Suprapubic skin (tissue), 4 donors: ENCODE measurements at regions not wholly inside any gene's neighbourhood (a gene's known extent, or its start where the extent isn't known, plus 50 kb on each side); places are given as distances from the start of the nearest gene placed in this dataset.

Experiments used
- DNase-seq, 2 donors: peaks; one replicate each; pipeline ENCODE4 v3.0.0-alpha.2; 2019; ENCODE audit warnings: low spot score in 2 of 2
- H3K27ac ChIP-seq: fragments of 200-600 bp; sonication (generic); one replicate; pipeline ENCODE4 v1.5.1; 2019
- H3K27me3 ChIP-seq: fragments of 200-600 bp; sonication (generic); one replicate; pipeline ENCODE4 v1.5.1; 2019
- H3K36me3 ChIP-seq: fragments of 200-600 bp; sonication (generic); one replicate; pipeline ENCODE4 v1.5.1; 2019
- H3K4me1 ChIP-seq: fragments of 200-600 bp; sonication (generic); one replicate; pipeline ENCODE4 v1.5.1; 2019
- H3K4me3 ChIP-seq: fragments of 200-600 bp; sonication (generic); one replicate; pipeline ENCODE4 v1.5.1; 2019; ENCODE audit warnings: mild to moderate bottlenecking
- H3K9me3 ChIP-seq: fragments of 200-600 bp; sonication (generic); one replicate; pipeline ENCODE4 v1.5.1; 2019
- EP300 ChIP-seq: sonication (generic); formaldehyde crosslinking; IDR thresholded peaks from one replicate; pipeline ENCODE4 v1.6.1; 2017; ENCODE audit warnings: antibody characterized with exemption
- POLR2A ChIP-seq, 2 donors: fragments of 450-650 bp; IDR thresholded peaks; one replicate each; pipeline ENCODE4 v1.6.1; 2017; ENCODE audit warnings: antibody characterized with exemption in 2 of 2, mild to moderate bottlenecking in 2 of 2, moderate library complexity in 2 of 2
- POLR2AphosphoS5 ChIP-seq, 3 donors: sonication (generic); formaldehyde crosslinking; IDR thresholded peaks; one replicate each; pipeline ENCODE4 v1.6.1; 2017; ENCODE audit warnings: antibody characterized with exemption in 3 of 3
- WGBS: methylation state at CpG from one replicate; pipeline ENCODE4 v1.1.5; 2018; 5-methylcytosine and 5-hydroxymethylcytosine counted together
- TF ChIP-seq, protein P1 (sequence below), 2 donors: fragments of 200-600 bp in 1 of 2; fragments of 450-650 bp in 1 of 2; sonication (generic) in 1 of 2; IDR thresholded peaks; one replicate each; pipeline ENCODE4 v1.5.1; 2016 to 2019; ENCODE audit warnings: antibody characterized with exemption in 2 of 2, mild to moderate bottlenecking in 1 of 2, moderate library complexity in 1 of 2

DNA sequence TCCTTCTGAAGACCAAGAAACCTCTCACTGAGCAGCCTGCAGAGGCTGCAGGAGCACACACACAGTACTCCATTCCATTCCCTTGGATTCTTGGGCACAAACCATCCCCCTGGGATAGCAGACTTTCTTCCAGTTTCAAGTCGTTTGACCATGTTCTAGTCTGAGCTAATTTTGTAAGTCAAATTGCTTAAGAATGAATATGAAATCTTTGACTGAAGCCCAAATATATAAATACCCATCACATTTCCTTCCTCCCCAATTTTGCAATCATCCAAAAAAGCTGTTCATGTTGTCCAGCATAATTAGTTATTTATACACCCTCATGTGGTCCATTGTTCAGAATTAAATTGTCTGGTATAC is 231.2 kb upstream of the TPRG1 start:
- no peak for DNase-seq

DNA sequence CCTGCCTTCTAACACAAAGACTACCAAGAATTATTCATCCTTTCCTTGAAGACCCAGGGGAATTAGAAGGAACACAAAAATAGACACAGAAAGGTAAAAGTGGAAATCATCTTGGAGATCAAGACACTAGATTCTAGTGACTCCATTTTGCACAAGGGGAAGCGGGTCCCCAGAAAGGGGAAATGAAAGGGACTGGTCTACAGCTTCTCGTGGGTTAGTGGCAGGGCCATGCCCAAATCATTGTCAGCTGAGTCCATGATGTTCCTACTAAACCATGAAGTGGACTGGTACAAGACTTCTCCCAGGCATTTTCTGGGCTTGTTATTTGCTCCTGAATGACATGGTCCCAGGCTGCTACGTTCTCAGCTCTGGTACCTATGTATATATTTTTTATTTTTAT is 230.7 kb upstream of the TPRG1 start:
- H3K4me3 ChIP-seq = no peak overlapping the region
- H3K27ac ChIP-seq = peak overlapping the region; percentile 49
- H3K27me3 ChIP-seq = no peaks in the 10 kb centered on the region
- no peaks in the 10 kb centered on the region for H3K36me3 ChIP-seq
- DNase-seq = no peak
- no peaks in the 10 kb centered on the region for H3K9me3 ChIP-seq
- WGBS = 80% methylated on average over 3 of the region's 3 CpGs
- no peak for TF ChIP-seq POLR2A (IDR thresholded peaks at IDR 0.05)
- TF ChIP-seq EP300 = no peak
- no peak for TF ChIP-seq POLR2AphosphoS5 (IDR thresholded peaks at IDR 0.05)
- TF ChIP-seq, protein P1, sequence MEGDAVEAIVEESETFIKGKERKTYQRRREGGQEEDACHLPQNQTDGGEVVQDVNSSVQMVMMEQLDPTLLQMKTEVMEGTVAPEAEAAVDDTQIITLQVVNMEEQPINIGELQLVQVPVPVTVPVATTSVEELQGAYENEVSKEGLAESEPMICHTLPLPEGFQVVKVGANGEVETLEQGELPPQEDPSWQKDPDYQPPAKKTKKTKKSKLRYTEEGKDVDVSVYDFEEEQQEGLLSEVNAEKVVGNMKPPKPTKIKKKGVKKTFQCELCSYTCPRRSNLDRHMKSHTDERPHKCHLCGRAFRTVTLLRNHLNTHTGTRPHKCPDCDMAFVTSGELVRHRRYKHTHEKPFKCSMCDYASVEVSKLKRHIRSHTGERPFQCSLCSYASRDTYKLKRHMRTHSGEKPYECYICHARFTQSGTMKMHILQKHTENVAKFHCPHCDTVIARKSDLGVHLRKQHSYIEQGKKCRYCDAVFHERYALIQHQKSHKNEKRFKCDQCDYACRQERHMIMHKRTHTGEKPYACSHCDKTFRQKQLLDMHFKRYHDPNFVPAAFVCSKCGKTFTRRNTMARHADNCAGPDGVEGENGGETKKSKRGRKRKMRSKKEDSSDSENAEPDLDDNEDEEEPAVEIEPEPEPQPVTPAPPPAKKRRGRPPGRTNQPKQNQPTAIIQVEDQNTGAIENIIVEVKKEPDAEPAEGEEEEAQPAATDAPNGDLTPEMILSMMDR (IDR thresholded peaks at IDR 0.05) = no peak
- H3K4me1 ChIP-seq = peaks cover 40% of the 10 kb centered on the region

More for the DNA sequence above, 231.2 kb upstream of the TPRG1 start:
- H3K9me3 ChIP-seq = no peaks in the 10 kb centered on the region
- H3K36me3 ChIP-seq = no peaks in the 10 kb centered on the region
- H3K4me3 ChIP-seq = no peak overlapping the region
- H3K4me1 ChIP-seq = peaks cover 40% of the 10 kb centered on the region
- 23% methylated on average over 1 of the region's 1 CpG for WGBS
- TF ChIP-seq, protein P1 (IDR thresholded peaks at IDR 0.05) = no peak
- TF ChIP-seq EP300 (no peak), POLR2AphosphoS5 (IDR thresholded peaks at IDR 0.05) (peak in 1 of 3 donors; percentile 71), POLR2A (IDR thresholded peaks at IDR 0.05) (no peak)
- peak overlapping the region; percentile 49 for H3K27ac ChIP-seq
- H3K27me3 ChIP-seq = no peaks in the 10 kb centered on the region

DNA sequence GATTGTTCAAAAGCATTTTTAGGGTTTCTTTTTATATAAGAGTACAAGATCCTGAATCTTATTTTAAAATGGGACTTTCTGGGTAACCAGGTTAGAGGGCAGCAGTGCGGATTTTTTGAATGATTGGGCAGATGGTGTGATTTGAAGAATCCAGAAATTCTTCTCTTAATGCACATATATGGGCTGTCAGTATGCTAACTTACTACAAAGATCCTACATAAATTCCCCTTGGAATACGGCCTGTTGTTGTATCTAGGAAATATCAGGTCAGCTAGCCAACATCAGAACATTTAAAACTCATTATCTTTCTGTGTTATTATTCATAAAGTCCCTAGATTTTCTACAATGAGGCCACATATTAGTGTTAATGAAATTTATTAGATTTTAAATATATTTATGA is 229.6 kb upstream of the TPRG1 start:
- no peaks in the 10 kb centered on the region for H3K27me3 ChIP-seq
- H3K4me1 ChIP-seq = peaks cover 51% of the 10 kb centered on the region
- H3K4me3 ChIP-seq = no peak overlapping the region
- no peaks in the 10 kb centered on the region for H3K9me3 ChIP-seq
- TF ChIP-seq, protein P1 (IDR thresholded peaks at IDR 0.05) = no peak
- no peak for TF ChIP-seq POLR2A (IDR thresholded peaks at IDR 0.05)
- no peak for DNase-seq
- no peaks in the 10 kb centered on the region for H3K36me3 ChIP-seq
- WGBS = 99% methylated on average over 2 of the region's 2 CpGs
- no peak overlapping the region for H3K27ac ChIP-seq

DNA sequence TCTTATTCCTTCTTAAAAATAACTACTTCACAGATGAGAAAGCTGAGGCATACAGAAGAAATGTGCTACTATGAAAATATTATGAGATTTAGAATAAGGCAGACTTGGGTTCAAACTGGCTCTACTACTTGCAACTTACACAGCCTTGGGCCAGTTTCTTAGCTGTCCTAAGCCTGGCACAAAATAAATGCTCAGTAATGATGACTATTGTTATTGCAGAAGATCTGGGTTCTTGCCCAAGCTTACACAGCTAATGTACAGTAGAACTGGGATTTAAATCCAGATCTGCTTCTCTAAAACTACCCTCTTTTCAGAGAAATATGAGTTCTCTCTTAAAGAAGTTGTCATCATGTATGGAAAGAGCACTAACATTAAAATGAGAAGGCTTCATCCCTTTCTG is 228.2 kb upstream of the TPRG1 start:
- H3K4me3 ChIP-seq = no peak overlapping the region

DNA sequence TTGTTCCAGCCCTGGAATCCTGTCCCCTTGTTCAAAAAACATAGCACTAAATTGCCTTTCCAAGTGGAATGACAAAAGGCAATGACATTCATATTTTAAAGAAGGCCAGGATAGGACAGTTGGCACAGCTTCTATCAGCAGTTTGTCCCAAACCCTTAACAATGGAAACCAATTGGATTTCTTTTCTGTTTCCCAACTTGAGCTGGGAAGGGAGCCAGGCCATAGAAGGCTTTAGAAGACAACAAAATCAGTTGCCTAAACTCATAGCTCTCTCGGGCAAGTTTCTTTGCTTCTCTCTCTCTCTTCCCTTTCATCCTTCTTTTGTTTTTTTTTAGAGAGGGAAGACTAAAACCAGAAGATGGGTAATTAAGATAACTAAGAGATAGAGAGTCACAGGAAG is 227.7 kb upstream of the TPRG1 start:
- TF ChIP-seq EP300 = no peak
- no peak for TF ChIP-seq POLR2A (IDR thresholded peaks at IDR 0.05)
- peak in 1 of 3 donors; percentile 45 for TF ChIP-seq POLR2AphosphoS5 (IDR thresholded peaks at IDR 0.05)
- TF ChIP-seq, protein P1 (IDR thresholded peaks at IDR 0.05) = no peak
- Histone ChIP-seq H3K4me3 (no peak overlapping the region), H3K9me3 (no peaks in the 10 kb centered on the region), H3K4me1 (peaks cover 69% of the 10 kb centered on the region), H3K27me3 (no peaks in the 10 kb centered on the region), H3K27ac (peak overlapping the region; percentile 57), H3K36me3 (no peaks in the 10 kb centered on the region)
- 26% methylated on average over 1 of the region's 1 CpG for WGBS
- DNase-seq = no peak

More for the DNA sequence above, 228.2 kb upstream of the TPRG1 start:
- H3K36me3 ChIP-seq = no peaks in the 10 kb centered on the region
- no peaks in the 10 kb centered on the region for H3K9me3 ChIP-seq
- H3K27me3 ChIP-seq = no peaks in the 10 kb centered on the region
- peak overlapping the region; percentile 57 for H3K27ac ChIP-seq
- no peak for TF ChIP-seq EP300
- TF ChIP-seq POLR2AphosphoS5 (IDR thresholded peaks at IDR 0.05) = no peak
- no peak for TF ChIP-seq POLR2A (IDR thresholded peaks at IDR 0.05)
- TF ChIP-seq, protein P1 (IDR thresholded peaks at IDR 0.05) = no peak
- peaks cover 64% of the 10 kb centered on the region for H3K4me1 ChIP-seq
- no peak for DNase-seq
